H9 (cell line): ENCODE measurements at regions not wholly inside any gene's neighbourhood (a gene's known extent, or its start where the extent isn't known, plus 50 kb on each side); places are given as distances from the start of the nearest gene placed in this dataset.

ENCODE experiments used
- DNase-seq: peaks from one replicate; pipeline ENCODE4 v3.0.0-alpha.2; 2017
- H2AFZ ChIP-seq: one replicate; pipeline ENCODE4 v1.6.1; 2013; ENCODE audit warnings: mild to moderate bottlenecking, low read length, control low read depth, moderate library complexity
- H2AK5ac ChIP-seq: 2 replicates; pipeline ENCODE4 v1.6.1; 2013; ENCODE audit warnings: low read length, control low read depth, mixed read lengths; ENCODE audit not compliant: insufficient read length
- H2BK120ac ChIP-seq: one replicate; pipeline ENCODE4 v1.6.1; 2013; ENCODE audit warnings: low read depth, mild to moderate bottlenecking, low read length, control low read depth, inconsistent platforms; ENCODE audit not compliant: poor library complexity, severe bottlenecking
- H2BK12ac ChIP-seq: 2 replicates; pipeline ENCODE4 v1.6.1; 2013; ENCODE audit warnings: low read length, control low read depth, mixed read lengths, low read depth; ENCODE audit not compliant: insufficient read length
- H2BK15ac ChIP-seq: 2 replicates; pipeline ENCODE4 v1.6.1; 2013; ENCODE audit warnings: low read depth, low read length, control low read depth
- H2BK20ac ChIP-seq: one replicate; pipeline ENCODE4 v1.6.1; 2013; ENCODE audit warnings: low read depth, mild to moderate bottlenecking, low read length, control low read depth, inconsistent platforms; ENCODE audit not compliant: poor library complexity, severe bottlenecking
- H2BK5ac ChIP-seq: 2 replicates; pipeline ENCODE4 v1.6.1; 2013; ENCODE audit warnings: low read length, control low read depth, mixed read lengths; ENCODE audit not compliant: insufficient read length
- H3K14ac ChIP-seq: 2 replicates; pipeline ENCODE4 v1.6.1; 2013; ENCODE audit warnings: low read length, control low read depth; ENCODE audit not compliant: insufficient read depth
- H3K18ac ChIP-seq: 2 replicates; pipeline ENCODE4 v1.6.1; 2013; ENCODE audit warnings: low read depth, mild to moderate bottlenecking, mixed read lengths, low read length, control low read depth; ENCODE audit not compliant: insufficient read length
- H3K23ac ChIP-seq: 2 replicates; pipeline ENCODE4 v1.6.1; 2013; ENCODE audit warnings: low read length, control low read depth, mixed read lengths, low read depth; ENCODE audit not compliant: insufficient read length
- H3K23me2 ChIP-seq: 2 replicates; pipeline ENCODE4 v1.6.1; 2013; ENCODE audit warnings: low read depth, mild to moderate bottlenecking, mixed read lengths, low read length, control low read depth; ENCODE audit not compliant: insufficient read length, poor library complexity, severe bottlenecking
- H3K27ac ChIP-seq: 2 replicates; pipeline ENCODE4 v1.5.1; 2013; ENCODE audit warnings: low read length, control low read depth, mixed read lengths, low read depth; ENCODE audit not compliant: insufficient read length
- H3K27me3 ChIP-seq: 2 replicates; pipeline ENCODE4 v1.6.1; 2013; ENCODE audit warnings: low read length, control low read depth, inconsistent platforms; ENCODE audit not compliant: insufficient read depth
- H3K4ac ChIP-seq: 2 replicates; pipeline ENCODE4 v1.6.1; 2013; ENCODE audit warnings: low read depth, mild to moderate bottlenecking, control low read depth, inconsistent platforms, low read length, moderate library complexity
- H3K4me1 ChIP-seq: 2 replicates; pipeline ENCODE4 v1.6.1; 2013; ENCODE audit warnings: low read length, control low read depth, inconsistent platforms; ENCODE audit not compliant: insufficient read depth
- H3K4me2 ChIP-seq: 2 replicates; pipeline ENCODE4 v1.6.1; 2013; ENCODE audit warnings: low read length, control low read depth, mixed read lengths; ENCODE audit not compliant: insufficient read length, insufficient read depth
- H3K56ac ChIP-seq: 2 replicates; pipeline ENCODE4 v1.6.1; 2013; ENCODE audit warnings: low read depth, mild to moderate bottlenecking, mixed read lengths, low read length, control low read depth; ENCODE audit not compliant: insufficient read length
- H3K79me1 ChIP-seq: 2 replicates; pipeline ENCODE4 v1.6.1; 2013; ENCODE audit warnings: low read depth, mild to moderate bottlenecking, moderate library complexity, low read length, control low read depth, inconsistent platforms; ENCODE audit not compliant: insufficient read depth, poor library complexity, severe bottlenecking
- H3K79me2 ChIP-seq: 2 replicates; pipeline ENCODE4 v1.6.1; 2013; ENCODE audit warnings: low read length, control low read depth, inconsistent platforms; ENCODE audit not compliant: insufficient read depth
- H3K9ac ChIP-seq: 2 replicates; pipeline ENCODE4 v1.6.1; 2013; ENCODE audit warnings: low read length, control low read depth, mixed read lengths; ENCODE audit not compliant: insufficient read length; ENCODE audit errors: extremely low read depth
- H3K9me3 ChIP-seq: one replicate; pipeline ENCODE4 v1.6.1; 2013; ENCODE audit warnings: low read depth, low read length, inconsistent platforms; ENCODE audit not compliant: control insufficient read depth
- H3T11ph ChIP-seq: one replicate; pipeline ENCODE4 v1.6.1; 2013; ENCODE audit warnings: mild to moderate bottlenecking, low read length, control low read depth, inconsistent platforms
- H4K20me1 ChIP-seq: one replicate; pipeline ENCODE4 v1.6.1; 2013; ENCODE audit not compliant: control insufficient read depth, insufficient read length, insufficient read depth
- H4K5ac ChIP-seq: 2 replicates; pipeline ENCODE4 v1.6.1; 2013; ENCODE audit warnings: low read depth, mild to moderate bottlenecking, mixed read lengths, low read length, control low read depth; ENCODE audit not compliant: insufficient read length
- H4K8ac ChIP-seq: replicated peaks from 2 replicates; pipeline ENCODE4 v1.6.1; 2013; ENCODE audit warnings: low read length, control low read depth, mixed read lengths, low read depth; ENCODE audit not compliant: insufficient read length
- H4K91ac ChIP-seq: 2 replicates; pipeline ENCODE4 v1.6.1; 2013; ENCODE audit warnings: low read depth, mild to moderate bottlenecking, moderate library complexity, mixed read lengths, low read length, control low read depth; ENCODE audit not compliant: insufficient read length
- H3K27ac Mint-ChIP-seq, 3 experiments: 2 replicates in 2 of 3; 3 replicates in 1 of 3; pipeline ENCODE4 v1.8.0; 2020 to 2021; ENCODE audit warnings: mixed read lengths in 3 of 3, mild to moderate bottlenecking in 1 of 3, moderate library complexity in 1 of 3
- H3K27me3 Mint-ChIP-seq: 2 replicates; pipeline ENCODE4 v1.8.0; 2021; ENCODE audit warnings: low read depth, mild to moderate bottlenecking, moderate library complexity, mixed read lengths
- H3K36me3 Mint-ChIP-seq, 3 experiments: 2 replicates in 2 of 3; 3 replicates in 1 of 3; pipeline ENCODE4 v1.8.0; 2020 to 2021; ENCODE audit warnings: low read depth in 3 of 3, mixed read lengths in 3 of 3; ENCODE audit not compliant: insufficient read depth in 1 of 3
- H3K4me1 Mint-ChIP-seq, 2 experiments: 2 replicates each; pipeline ENCODE4 v1.8.0; 2020; ENCODE audit warnings: mixed read lengths in 2 of 2
- H3K4me3 Mint-ChIP-seq, 2 experiments: 2 replicates in 1 of 2; 3 replicates in 1 of 2; pipeline ENCODE4 v1.8.0; 2020 to 2021; ENCODE audit warnings: mild to moderate bottlenecking in 2 of 2, mixed read lengths in 2 of 2, moderate library complexity in 1 of 2
- H3K9me3 Mint-ChIP-seq, 2 experiments: 2 replicates in 1 of 2; 3 replicates in 1 of 2; pipeline ENCODE4 v1.8.0; 2020; ENCODE audit warnings: mild to moderate bottlenecking in 2 of 2, mixed read lengths in 2 of 2, moderate library complexity in 1 of 2
- WGBS: extraction: QIAGEN DNeasy Blood & Tissue Kit; methylation state at CpG from one replicate; pipeline ENCODE4 v1.1.7; 2013; ENCODE audit warnings: missing lambda C conversion rate, low lambda C conversion rate, mixed read lengths; ENCODE audit not compliant: insufficient read length; ENCODE audit errors: extremely low coverage; 5-methylcytosine and 5-hydroxymethylcytosine counted together
- TF ChIP-seq, protein P1 (sequence below): fragments of 200-600 bp; sonication (generic); conservative IDR thresholded peaks from 3 replicates; pipeline ENCODE4 v1.8.0; 2021; ENCODE audit warnings: antibody characterized with exemption, mild to moderate bottlenecking

DNA sequence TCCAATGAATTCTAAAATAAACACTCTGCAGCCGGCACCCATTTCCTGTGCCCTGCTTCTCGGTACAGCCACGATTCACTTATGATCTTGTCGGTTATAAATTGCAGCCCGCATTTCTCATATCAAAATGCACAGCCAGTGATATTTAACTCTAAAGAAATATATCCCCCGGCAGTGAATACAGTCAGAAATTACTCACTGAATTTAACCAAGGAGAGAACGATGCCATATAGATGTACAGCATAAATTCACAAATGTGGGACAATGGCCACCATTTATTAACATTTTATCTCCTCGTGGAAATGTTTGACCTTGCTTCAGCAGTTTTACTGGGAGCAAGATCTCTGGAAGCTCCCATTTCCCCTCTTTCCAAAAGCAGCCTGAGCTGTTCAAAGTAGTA is 1517.8 kb downstream of the BRD1 start:
- H3K23ac ChIP-seq, result no peak overlapping the region
- H3K27ac Mint-ChIP-seq, result no peak overlapping the region
- H3K18ac ChIP-seq, result no peak overlapping the region
- no peaks in the 10 kb centered on the region for H4K20me1 ChIP-seq
- no peak overlapping the region for H2BK20ac ChIP-seq
- peaks cover 10 to 13% of the 10 kb centered on the region in 2 experiments; a peak in 4 of 5 replicates for H3K9me3 Mint-ChIP-seq
- no peak overlapping the region for H3T11ph ChIP-seq
- H4K8ac ChIP-seq, result no peak overlapping the region
- no peak overlapping the region for H4K5ac ChIP-seq
- H3K4me1 Mint-ChIP-seq, result peaks cover 30 to 33% of the 10 kb centered on the region in 2 experiments
- peaks cover 13% of the 10 kb centered on the region for H3K27me3 Mint-ChIP-seq
- peaks cover 2 to 13% (median 3%) of the 10 kb centered on the region in 3 experiments; a peak in 5 of 7 replicates for H3K36me3 Mint-ChIP-seq
- no peak overlapping the region for H3K4ac ChIP-seq
- H2BK5ac ChIP-seq, result no peak overlapping the region
- H2AFZ ChIP-seq, result no peak overlapping the region
- DNase-seq, result no peak
- H2BK120ac ChIP-seq, result no peak overlapping the region
- TF ChIP-seq, protein P1, sequence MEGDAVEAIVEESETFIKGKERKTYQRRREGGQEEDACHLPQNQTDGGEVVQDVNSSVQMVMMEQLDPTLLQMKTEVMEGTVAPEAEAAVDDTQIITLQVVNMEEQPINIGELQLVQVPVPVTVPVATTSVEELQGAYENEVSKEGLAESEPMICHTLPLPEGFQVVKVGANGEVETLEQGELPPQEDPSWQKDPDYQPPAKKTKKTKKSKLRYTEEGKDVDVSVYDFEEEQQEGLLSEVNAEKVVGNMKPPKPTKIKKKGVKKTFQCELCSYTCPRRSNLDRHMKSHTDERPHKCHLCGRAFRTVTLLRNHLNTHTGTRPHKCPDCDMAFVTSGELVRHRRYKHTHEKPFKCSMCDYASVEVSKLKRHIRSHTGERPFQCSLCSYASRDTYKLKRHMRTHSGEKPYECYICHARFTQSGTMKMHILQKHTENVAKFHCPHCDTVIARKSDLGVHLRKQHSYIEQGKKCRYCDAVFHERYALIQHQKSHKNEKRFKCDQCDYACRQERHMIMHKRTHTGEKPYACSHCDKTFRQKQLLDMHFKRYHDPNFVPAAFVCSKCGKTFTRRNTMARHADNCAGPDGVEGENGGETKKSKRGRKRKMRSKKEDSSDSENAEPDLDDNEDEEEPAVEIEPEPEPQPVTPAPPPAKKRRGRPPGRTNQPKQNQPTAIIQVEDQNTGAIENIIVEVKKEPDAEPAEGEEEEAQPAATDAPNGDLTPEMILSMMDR, result no peak
- H3K14ac ChIP-seq, result no peak overlapping the region
- WGBS, result no CpG with 5 or more reads among the region's 8 CpGs
- no peak overlapping the region for H3K4me3 Mint-ChIP-seq
- no peak overlapping the region for H2BK15ac ChIP-seq
- H2AK5ac ChIP-seq, result no peak overlapping the region
- no peaks in the 10 kb centered on the region for H3K79me2 ChIP-seq
- H3K4me2 ChIP-seq, result no peak overlapping the region
- H3K23me2 ChIP-seq, result no peaks in the 10 kb centered on the region
- H3K27ac ChIP-seq, result no peak overlapping the region
- H3K9me3 ChIP-seq, result no peaks in the 10 kb centered on the region
- no peak overlapping the region for H3K9ac ChIP-seq
- no peak overlapping the region for H2BK12ac ChIP-seq
- peaks cover 3% of the 10 kb centered on the region; the same call in 1 of the 2 replicates for H3K4me1 ChIP-seq
- no peak overlapping the region for H4K91ac ChIP-seq
- H3K27me3 ChIP-seq, result no peaks in the 10 kb centered on the region
- H3K56ac ChIP-seq, result no peak overlapping the region
- no peaks in the 10 kb centered on the region for H3K79me1 ChIP-seq
